HepG2 (cell line): ENCODE measurements at regions not wholly inside any gene's neighbourhood (a gene's known extent, or its start where the extent isn't known, plus 50 kb on each side); places are given as distances from the start of the nearest gene placed in this dataset.

Experiments used
- ATAC-seq: fragments of 200-7000 bp; cut with Tn5 transposase; 3 replicates; pipeline ENCODE4 v1.9.1; 2020; ENCODE audit warnings: mild to moderate bottlenecking, moderate library complexity
- BruUV-seq: library from RNA; stranded (reverse); fragments of 400-500 nt; replicated peaks from 2 replicates; lab custom pipeline; 2021; lab: Mats Ljungman, UMichigan
- CTCF ChIA-PET: fragments of 300-600 bp; formaldehyde crosslinking; extraction: SDS; loops from one replicate; lab custom pipeline; 2021; ENCODE audit warnings: low total read pairs, inconsistent platforms, low intra/inter-chr PET ratio; lab: Yijun Ruan, JAX
- POLR2A ChIA-PET: fragments of 350-600 bp; sonication (Branson Sonifier 250); formaldehyde crosslinking; loops from one replicate; lab custom pipeline; 2020; ENCODE audit warnings: antibody characterized with exemption, inconsistent platforms; lab: Yijun Ruan, JAX
- DNase-seq: peaks from one replicate; pipeline ENCODE4 v3.0.0-alpha.2; 2015; ENCODE audit warnings: low spot score
- FAIRE-seq: peaks from 3 replicates; lab custom pipeline; 2011; peaks lifted over from hg19 to GRCh38; lab: Jason Lieb, UNC
- H2AFZ ChIP-seq: one replicate; pipeline ENCODE4 v1.6.1; 2011; ENCODE audit warnings: low read length, inconsistent platforms
- H3K27ac ChIP-seq: fragments of 300-600 bp; 3 replicates; pipeline ENCODE4 v1.8.0; 2011; ENCODE audit warnings: mixed run types, mild to moderate bottlenecking, mixed read lengths, low read length, inconsistent platforms; ENCODE audit not compliant: insufficient read depth; ENCODE audit errors: extremely low read length
- H3K27me3 ChIP-seq, 2 experiments: fragments of 200-600 bp in 1 of 2; 2 replicates in 1 of 2; 3 replicates in 1 of 2; pipeline versions ENCODE4 v1.6.0 to v1.8.0; 2011; ENCODE audit warnings: low read length in 2 of 2, mild to moderate bottlenecking in 2 of 2, moderate library complexity in 2 of 2, inconsistent platforms in 1 of 2; ENCODE audit not compliant: insufficient read depth in 2 of 2, control insufficient read depth in 1 of 2
- H3K36me3 ChIP-seq, 2 experiments: fragments of 200-600 bp in 1 of 2; replicated peaks in 1 of 2; 2 replicates in 1 of 2; 3 replicates in 1 of 2; pipeline versions ENCODE4 v1.5.1 to v1.8.0; 2011; ENCODE audit warnings: low read length in 2 of 2, inconsistent platforms in 1 of 2; ENCODE audit not compliant: insufficient read depth in 2 of 2, control insufficient read depth in 1 of 2
- H3K4me1 ChIP-seq: 2 replicates; pipeline ENCODE4 v1.5.1; 2012; ENCODE audit warnings: low read length, inconsistent platforms; ENCODE audit not compliant: insufficient read depth
- H3K4me2 ChIP-seq: 2 replicates; pipeline ENCODE4 v1.6.0; 2011; ENCODE audit warnings: low read depth, low read length, inconsistent platforms
- H3K4me3 ChIP-seq, 3 experiments: fragments of 200-600 bp in 1 of 3; sonication (generic), shearing (Covaris generic) in 1 of 3; replicated peaks in 1 of 3; 2 replicates each; pipeline ENCODE4 v1.5.1; 2011 to 2016; ENCODE audit warnings: low read length in 3 of 3, inconsistent platforms in 2 of 3, low read depth in 2 of 3, mild to moderate bottlenecking in 2 of 3, control low read depth in 1 of 3, mixed read lengths in 1 of 3; ENCODE audit not compliant: insufficient read depth in 1 of 3
- H3K79me2 ChIP-seq: one replicate; pipeline ENCODE4 v1.6.1; 2011; ENCODE audit warnings: low read length, inconsistent platforms; ENCODE audit not compliant: insufficient read depth
- H3K9ac ChIP-seq: 2 replicates; pipeline ENCODE4 v1.6.0; 2011; ENCODE audit warnings: mild to moderate bottlenecking, low read depth, low read length, inconsistent platforms; ENCODE audit not compliant: insufficient read depth
- H3K9me3 ChIP-seq: 2 replicates; pipeline ENCODE4 v1.5.1; 2012; ENCODE audit warnings: mild to moderate bottlenecking, low read length
- H4K20me1 ChIP-seq: 2 replicates; pipeline ENCODE4 v1.6.0; 2011; ENCODE audit warnings: inconsistent platforms, mild to moderate bottlenecking, low read length, moderate library complexity; ENCODE audit not compliant: insufficient read depth
- CBX2 ChIP-seq, 2 experiments: fragments of 200-600 bp in 1 of 2; sonication (generic); formaldehyde crosslinking in 1 of 2; IDR thresholded peaks; 2 replicates each; pipeline versions ENCODE4 v1.7.0 to v1.8.1; 2018 to 2022; ENCODE audit warnings: low read depth in 2 of 2, low read length in 1 of 2, mild to moderate bottlenecking in 1 of 2, missing genetic modification reagents in 1 of 2
- ERF ChIP-seq: IDR thresholded peaks from 2 replicates; pipeline ENCODE4 v1.6.1; 2018; ENCODE audit warnings: missing biosample characterization, missing genetic modification reagents
- FOXO1 ChIP-seq: sonication (generic); formaldehyde crosslinking; IDR thresholded peaks from 2 replicates; pipeline ENCODE4 v1.4.0; 2020; ENCODE audit warnings: missing genetic modification reagents
- HNF1B ChIP-seq: sonication (generic); formaldehyde crosslinking; IDR thresholded peaks from 2 replicates; pipeline ENCODE4 v1.5.1; 2020; ENCODE audit warnings: mild to moderate bottlenecking, moderate library complexity, missing genetic modification reagents
- KLF16 ChIP-seq, 2 experiments: sonication (generic) in 1 of 2; formaldehyde crosslinking in 1 of 2; IDR thresholded peaks; 2 replicates each; pipeline versions ENCODE4 v1.6.1 to v1.8.0; 2016 to 2023; ENCODE audit warnings: missing genetic modification reagents in 2 of 2, missing compliant biosample characterization in 1 of 2
- KLF9 ChIP-seq: IDR thresholded peaks from 2 replicates; pipeline ENCODE4 v1.6.1; 2016; ENCODE audit warnings: low read depth
- NFKBIZ ChIP-seq: IDR thresholded peaks from 2 replicates; pipeline ENCODE4 v1.6.1; 2018; ENCODE audit warnings: missing genetic modification reagents, missing compliant biosample characterization
- PAF1 ChIP-seq: IDR thresholded peaks from 2 replicates; pipeline ENCODE4 v1.6.1; 2016; ENCODE audit warnings: missing genetic modification reagents, missing compliant biosample characterization
- PITX1 ChIP-seq: sonication (generic); formaldehyde crosslinking; IDR thresholded peaks from 2 replicates; pipeline ENCODE4 v1.5.1; 2020; ENCODE audit warnings: mild to moderate bottlenecking, missing genetic modification reagents
- SAP130 ChIP-seq: IDR thresholded peaks from 2 replicates; pipeline ENCODE4 v1.6.1; 2016; ENCODE audit warnings: low read depth
- SIX4 ChIP-seq: sonication (generic); formaldehyde crosslinking; IDR thresholded peaks from 2 replicates; pipeline ENCODE4 v1.4.0; 2020; ENCODE audit warnings: missing genetic modification reagents
- SRSF1 ChIP-seq: fragments of 200-400 bp; formaldehyde crosslinking; optimal IDR thresholded peaks from 2 replicates; pipeline ENCODE3; 2017; ENCODE audit warnings: mild to moderate bottlenecking, low read depth, low read length, moderate library complexity
- U2AF1 ChIP-seq: fragments of 200-400 bp; formaldehyde crosslinking; optimal IDR thresholded peaks from 2 replicates; pipeline ENCODE3; 2017; ENCODE audit warnings: mild to moderate bottlenecking, low read depth, low read length
- ZFP41 ChIP-seq: sonication (generic); formaldehyde crosslinking; IDR thresholded peaks from 2 replicates; pipeline ENCODE4 v1.4.0; 2020; ENCODE audit warnings: mild to moderate bottlenecking, missing genetic modification reagents, borderline replicate concordance
- ZNF280B ChIP-seq: sonication (generic); formaldehyde crosslinking; IDR thresholded peaks from 2 replicates; pipeline ENCODE4 v1.5.0; 2020; ENCODE audit warnings: missing genetic modification reagents, mild to moderate bottlenecking, borderline replicate concordance
- ZNF367 ChIP-seq: sonication (generic); formaldehyde crosslinking; IDR thresholded peaks from 2 replicates; pipeline ENCODE4 v1.4.0; 2020; ENCODE audit warnings: missing genetic modification reagents, borderline replicate concordance
- ZSCAN22 ChIP-seq: sonication (generic); formaldehyde crosslinking; IDR thresholded peaks from 2 replicates; pipeline ENCODE4 v1.4.0; 2020; ENCODE audit warnings: mild to moderate bottlenecking, missing genetic modification reagents
- in situ Hi-C: cut with HindIII; loops from 2 replicates; pipeline ENCODE4 v1.10.0; 2017; ENCODE audit warnings: low pct_unique_long_range_greater_than_20kb; ENCODE audit not compliant: extremely low pct_ligation_motif_present
- intact Hi-C: fragments of 100-400 bp; cut with micrococcal nuclease; formaldehyde crosslinking; loops from one replicate; pipeline ENCODE4 v1.10.0; 2022; ENCODE audit not compliant: unreplicated experiment
- TF ChIP-seq, protein P1 (sequence below): sonication (generic); formaldehyde crosslinking; IDR thresholded peaks from 2 replicates; pipeline ENCODE4 v1.8.1; 2022; ENCODE audit warnings: low read depth, mild to moderate bottlenecking, missing genetic modification reagents
- TF ChIP-seq, protein P2 (sequence below): IDR thresholded peaks from 2 replicates; pipeline ENCODE4 v1.6.1; 2016

GRCh38 chr3:150194957-150195356 lies 213.1 kb upstream of the TSC22D2 start:
- Histone ChIP-seq H4K20me1 (no peaks in the 10 kb centered on the region), H3K27ac (no peak overlapping the region), H3K4me1 (no peaks in the 10 kb centered on the region), H3K4me2 (no peak overlapping the region), H3K36me3 (no peaks in the 10 kb centered on the region), H3K9ac (no peak overlapping the region), H3K9me3 (no peaks in the 10 kb centered on the region), H3K27me3 (no peaks in the 10 kb centered on the region), H3K79me2 (no peaks in the 10 kb centered on the region), H2AFZ (no peak overlapping the region), H3K4me3 (no peak overlapping the region)
- TF ChIP-seq PAF1 (CRISPR knock-in tag) (no peak), NFKBIZ (no peak), CBX2 (IDR thresholded peaks at IDR 0.05; ENCODE audit: low read depth, low read length) (no peak), CBX2 (CRISPR knock-in tag; IDR thresholded peaks at IDR 0.05; ENCODE audit: low read depth) (no peak), FOXO1 (no peak), PITX1 (CRISPR knock-in tag) (no peak), KLF9 (CRISPR knock-in tag) (no peak), ZSCAN22 (no peak), SAP130 (CRISPR knock-in tag) (no peak), U2AF1 (no peak), KLF16 (CRISPR knock-in tag; IDR thresholded peaks at IDR 0.05) (no peak), ZNF280B (CRISPR knock-in tag) (no peak), ERF (CRISPR knock-in tag) (no peak), HNF1B (no peak), SIX4 (CRISPR knock-in tag) (no peak), ZNF367 (no peak), SRSF1 (no peak), ZFP41 (CRISPR knock-in tag) (no peak)
- TF ChIP-seq, protein P1, sequence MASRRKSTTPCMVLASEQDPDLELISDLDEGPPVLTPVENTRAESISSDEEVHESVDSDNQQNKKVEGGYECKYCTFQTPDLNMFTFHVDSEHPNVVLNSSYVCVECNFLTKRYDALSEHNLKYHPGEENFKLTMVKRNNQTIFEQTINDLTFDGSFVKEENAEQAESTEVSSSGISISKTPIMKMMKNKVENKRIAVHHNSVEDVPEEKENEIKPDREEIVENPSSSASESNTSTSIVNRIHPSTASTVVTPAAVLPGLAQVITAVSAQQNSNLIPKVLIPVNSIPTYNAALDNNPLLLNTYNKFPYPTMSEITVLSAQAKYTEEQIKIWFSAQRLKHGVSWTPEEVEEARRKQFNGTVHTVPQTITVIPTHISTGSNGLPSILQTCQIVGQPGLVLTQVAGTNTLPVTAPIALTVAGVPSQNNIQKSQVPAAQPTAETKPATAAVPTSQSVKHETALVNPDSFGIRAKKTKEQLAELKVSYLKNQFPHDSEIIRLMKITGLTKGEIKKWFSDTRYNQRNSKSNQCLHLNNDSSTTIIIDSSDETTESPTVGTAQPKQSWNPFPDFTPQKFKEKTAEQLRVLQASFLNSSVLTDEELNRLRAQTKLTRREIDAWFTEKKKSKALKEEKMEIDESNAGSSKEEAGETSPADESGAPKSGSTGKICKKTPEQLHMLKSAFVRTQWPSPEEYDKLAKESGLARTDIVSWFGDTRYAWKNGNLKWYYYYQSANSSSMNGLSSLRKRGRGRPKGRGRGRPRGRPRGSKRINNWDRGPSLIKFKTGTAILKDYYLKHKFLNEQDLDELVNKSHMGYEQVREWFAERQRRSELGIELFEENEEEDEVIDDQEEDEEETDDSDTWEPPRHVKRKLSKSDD: no peak
- TF ChIP-seq, protein P2, sequence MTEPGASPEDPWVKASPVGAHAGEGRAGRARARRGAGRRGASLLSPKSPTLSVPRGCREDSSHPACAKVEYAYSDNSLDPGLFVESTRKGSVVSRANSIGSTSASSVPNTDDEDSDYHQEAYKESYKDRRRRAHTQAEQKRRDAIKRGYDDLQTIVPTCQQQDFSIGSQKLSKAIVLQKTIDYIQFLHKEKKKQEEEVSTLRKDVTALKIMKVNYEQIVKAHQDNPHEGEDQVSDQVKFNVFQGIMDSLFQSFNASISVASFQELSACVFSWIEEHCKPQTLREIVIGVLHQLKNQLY (CRISPR knock-in tag): no peak
- no peak for FAIRE-seq
- no TSS peak for BruUV-seq
- in situ Hi-C loops: no loop called here
- intact Hi-C loops: no loop called here
- POLR2A ChIA-PET: no interaction called here
- no peak for ATAC-seq
- CTCF ChIA-PET: no interaction called here
- DNase-seq: no peak
